Ovary (tissue), 7 donors: ENCODE measurements at regions not wholly inside any gene's neighbourhood (a gene's known extent, or its start where the extent isn't known, plus 50 kb on each side); places are given as distances from the start of the nearest gene placed in this dataset.

ENCODE experiments used
- DNase-seq, 5 donors: peaks; one replicate each; pipeline ENCODE4 v3.0.0-alpha.2; 2019 to 2020
- H3K27ac ChIP-seq, 2 donors: fragments of 200-600 bp; one replicate each; pipeline versions ENCODE4 v1.5.1 to v1.8.0; 2019 to 2022
- H3K27me3 ChIP-seq: fragments of 200-600 bp; one replicate; pipeline ENCODE4 v1.8.0; 2022
- H3K36me3 ChIP-seq: fragments of 200-600 bp; sonication (generic); one replicate; pipeline ENCODE4 v1.5.1; 2019
- H3K4me1 ChIP-seq: one replicate; pipeline ENCODE4 v1.8.1; 2013; ENCODE audit warnings: mild to moderate bottlenecking, moderate library complexity; ENCODE audit not compliant: insufficient read depth
- H3K4me3 ChIP-seq: fragments of 200-600 bp; sonication (generic); one replicate; pipeline ENCODE4 v1.5.1; 2017
- H3K9me3 ChIP-seq, 2 donors: fragments of 200-600 bp in 1 of 2; sonication (generic) in 1 of 2; one replicate each; pipeline versions ENCODE4 v1.5.1 to v1.8.1; 2013 to 2019; ENCODE audit warnings: mild to moderate bottlenecking in 1 of 2, moderate library complexity in 1 of 2
- EP300 ChIP-seq: sonication (generic); formaldehyde crosslinking; IDR thresholded peaks from one replicate; pipeline ENCODE4 v1.6.1; 2017; ENCODE audit warnings: antibody characterized with exemption
- POLR2A ChIP-seq: fragments of 450-650 bp; IDR thresholded peaks from one replicate; pipeline ENCODE4 v1.6.1; 2017; ENCODE audit warnings: antibody characterized with exemption, mild to moderate bottlenecking, moderate library complexity
- WGBS, 3 donors: extraction: QIAGEN DNeasy Blood & Tissue Kit in 1 of 3; methylation state at CpG; one replicate each; pipeline versions ENCODE4 v1.1.5 to v1.1.7; 2013 to 2017; 5-methylcytosine and 5-hydroxymethylcytosine counted together
- intact Hi-C, 4 donors: fragments of 100-400 bp; cut with DNase I; formaldehyde crosslinking; loops; one replicate each; pipeline versions ENCODE4 v1.11.0 to v1.15.1; 2022 to 2023
- TF ChIP-seq, protein P1 (sequence below), 3 donors: fragments of 450-650 bp in 2 of 3; fragments of 200-600 bp in 1 of 3; IDR thresholded peaks; one replicate each; pipeline versions ENCODE4 v1.5.1 to v1.8.0; 2016 to 2022; ENCODE audit warnings: antibody characterized with exemption in 3 of 3, mild to moderate bottlenecking in 1 of 3
- donor health status: DM: no; HTN: no; CAD: no; lungs with moderate emphysema.
- donor health status: DM: no; HTN: no; CAD: no.
- donor health status: Bipolar disorder and iron deficiency.
- donor health status: DM: no; HTN: no; CAD: no.
- donor health status: DM: yes; HTN: yes; CAD: no.

DNA sequence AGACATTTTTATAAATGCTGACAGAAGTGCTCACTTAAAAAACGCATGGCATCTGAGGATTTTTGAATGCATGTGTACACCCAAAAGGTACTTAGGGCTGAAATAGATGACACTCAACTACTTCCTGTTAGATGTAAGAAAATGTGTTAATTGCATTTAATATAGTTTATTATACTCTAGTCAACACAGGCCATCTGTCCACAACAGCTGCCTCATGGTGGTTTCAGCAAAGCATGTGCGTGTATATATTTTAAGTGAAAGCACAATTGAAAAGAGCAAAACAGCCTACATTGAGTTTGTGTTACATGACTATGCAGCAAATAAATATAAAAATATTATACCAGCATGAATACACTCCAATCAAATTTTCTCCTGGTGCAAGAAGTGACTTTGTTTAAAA, 1233.0 kb upstream of the EYS start:
- H3K27ac ChIP-seq, result no peak overlapping the region
- DNase-seq, result no peak
- H3K4me1 ChIP-seq, result no peaks in the 10 kb centered on the region
- no peaks in the 10 kb centered on the region for H3K9me3 ChIP-seq
- H3K36me3 ChIP-seq, result no peaks in the 10 kb centered on the region
- H3K4me3 ChIP-seq, result no peak overlapping the region
- no peak for TF ChIP-seq EP300
- TF ChIP-seq, protein P1, sequence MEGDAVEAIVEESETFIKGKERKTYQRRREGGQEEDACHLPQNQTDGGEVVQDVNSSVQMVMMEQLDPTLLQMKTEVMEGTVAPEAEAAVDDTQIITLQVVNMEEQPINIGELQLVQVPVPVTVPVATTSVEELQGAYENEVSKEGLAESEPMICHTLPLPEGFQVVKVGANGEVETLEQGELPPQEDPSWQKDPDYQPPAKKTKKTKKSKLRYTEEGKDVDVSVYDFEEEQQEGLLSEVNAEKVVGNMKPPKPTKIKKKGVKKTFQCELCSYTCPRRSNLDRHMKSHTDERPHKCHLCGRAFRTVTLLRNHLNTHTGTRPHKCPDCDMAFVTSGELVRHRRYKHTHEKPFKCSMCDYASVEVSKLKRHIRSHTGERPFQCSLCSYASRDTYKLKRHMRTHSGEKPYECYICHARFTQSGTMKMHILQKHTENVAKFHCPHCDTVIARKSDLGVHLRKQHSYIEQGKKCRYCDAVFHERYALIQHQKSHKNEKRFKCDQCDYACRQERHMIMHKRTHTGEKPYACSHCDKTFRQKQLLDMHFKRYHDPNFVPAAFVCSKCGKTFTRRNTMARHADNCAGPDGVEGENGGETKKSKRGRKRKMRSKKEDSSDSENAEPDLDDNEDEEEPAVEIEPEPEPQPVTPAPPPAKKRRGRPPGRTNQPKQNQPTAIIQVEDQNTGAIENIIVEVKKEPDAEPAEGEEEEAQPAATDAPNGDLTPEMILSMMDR (IDR thresholded peaks at IDR 0.05), result no peak
- TF ChIP-seq POLR2A, result no peak
- intact Hi-C loops, result no loop called here
- no peaks in the 10 kb centered on the region for H3K27me3 ChIP-seq
- 83 to 88% (median 84%) methylated on average over 2 of the region's 2 CpGs for WGBS, 3 donors

DNA sequence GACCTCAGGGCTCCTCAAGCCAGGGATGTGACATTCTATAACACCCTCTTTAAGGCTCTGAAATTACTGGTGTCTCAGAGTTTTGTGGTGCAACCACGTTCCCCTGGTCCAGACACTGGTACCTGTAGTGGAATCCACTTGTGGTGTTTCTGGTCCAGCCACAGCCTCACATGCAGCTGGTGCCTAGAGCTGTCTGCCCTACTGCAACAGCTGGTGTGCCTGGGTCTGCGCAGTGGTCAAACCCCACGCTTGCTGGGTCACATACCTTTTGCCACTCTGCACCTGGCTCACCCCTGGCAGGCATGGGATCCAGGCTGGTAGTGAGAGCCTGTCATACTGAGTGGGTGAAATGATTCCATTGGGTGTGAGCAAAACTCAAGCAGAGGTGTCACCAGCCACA, 1230.2 kb upstream of the EYS start:
- intact Hi-C loops, result no loop called here
- Histone ChIP-seq H3K27ac (no peak overlapping the region), H3K9me3 (no peaks in the 10 kb centered on the region), H3K4me3 (no peak overlapping the region), H3K4me1 (no peaks in the 10 kb centered on the region), H3K36me3 (no peaks in the 10 kb centered on the region), H3K27me3 (peaks cover 3% of the 10 kb centered on the region)
- no peak for DNase-seq
- WGBS, 3 donors, result 86 to 94% (median 89%) methylated on average over 3 of the region's 3 CpGs
- TF ChIP-seq, protein P1 (IDR thresholded peaks at IDR 0.05), result no peak
- TF ChIP-seq EP300, result no peak
- no peak for TF ChIP-seq POLR2A

DNA sequence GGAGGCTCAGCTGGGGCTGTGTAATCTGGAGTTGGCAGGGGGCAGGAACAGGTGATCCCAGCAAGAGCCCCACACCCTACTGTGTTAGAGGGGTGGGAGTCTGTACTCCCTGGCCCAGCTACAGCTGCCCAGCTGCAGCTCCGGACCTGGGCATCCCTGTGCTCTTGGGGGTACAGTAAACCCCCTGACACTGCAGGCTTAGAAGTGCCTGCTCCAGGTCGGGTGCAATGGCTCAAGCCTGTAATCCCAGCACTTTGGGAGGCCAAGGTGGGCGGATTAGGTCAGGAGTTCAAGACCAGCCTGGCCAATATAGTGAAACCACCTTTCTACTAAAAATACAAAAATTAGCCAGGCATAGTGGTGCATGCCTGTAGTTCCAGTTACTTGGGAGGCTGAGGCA, 1228.6 kb upstream of the EYS start:
- Histone ChIP-seq H3K9me3 (no peaks in the 10 kb centered on the region), H3K27me3 (peaks cover 3% of the 10 kb centered on the region), H3K36me3 (no peaks in the 10 kb centered on the region), H3K4me3 (no peak overlapping the region), H3K27ac (no peak overlapping the region), H3K4me1 (no peaks in the 10 kb centered on the region)
- no peak for DNase-seq
- intact Hi-C loops, result no loop called here
- WGBS, 3 donors, result 70 to 95% (median 79%) methylated on average over 3 of the region's 3 CpGs
- TF ChIP-seq POLR2A (no peak), EP300 (no peak)
- TF ChIP-seq, protein P1 (IDR thresholded peaks at IDR 0.05), result no peak

DNA sequence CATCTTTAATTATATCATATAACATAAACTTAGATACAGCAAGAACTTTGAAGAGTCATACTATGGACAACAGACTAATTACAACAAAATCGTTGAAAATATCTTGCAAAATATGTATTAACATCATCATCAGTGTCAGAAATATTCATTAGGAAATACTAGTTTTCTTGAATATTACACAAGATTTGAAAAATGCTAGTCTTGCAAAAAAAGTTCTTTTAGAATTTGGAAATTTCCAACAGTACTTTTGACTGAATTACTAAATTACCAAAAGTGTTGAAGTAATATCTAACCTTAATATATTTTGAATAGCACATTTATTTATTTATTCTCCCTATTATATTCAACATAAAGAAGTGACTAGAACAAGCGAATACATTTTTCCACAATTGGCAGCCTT, 1224.8 kb upstream of the EYS start:
- no peak overlapping the region for H3K27ac ChIP-seq
- no peak overlapping the region for H3K4me3 ChIP-seq
- H3K27me3 ChIP-seq, result peaks cover 3% of the 10 kb centered on the region
- TF ChIP-seq, protein P1 (IDR thresholded peaks at IDR 0.05), result no peak
- TF ChIP-seq POLR2A (no peak), EP300 (no peak)
- H3K4me1 ChIP-seq, result no peaks in the 10 kb centered on the region
- DNase-seq, result no peak
- WGBS, 3 donors, result 58 to 77% (median 62%) methylated on average over 2 of the region's 2 CpGs
- no peaks in the 10 kb centered on the region for H3K36me3 ChIP-seq
- intact Hi-C loops, result no loop called here
- H3K9me3 ChIP-seq, result no peaks in the 10 kb centered on the region
